ENCODE measurements at regions not wholly inside any gene's neighbourhood (a gene's known extent, or its start where the extent isn't known, plus 50 kb on each side); places are given as distances from the start of the nearest gene placed in this dataset.

DNA sequence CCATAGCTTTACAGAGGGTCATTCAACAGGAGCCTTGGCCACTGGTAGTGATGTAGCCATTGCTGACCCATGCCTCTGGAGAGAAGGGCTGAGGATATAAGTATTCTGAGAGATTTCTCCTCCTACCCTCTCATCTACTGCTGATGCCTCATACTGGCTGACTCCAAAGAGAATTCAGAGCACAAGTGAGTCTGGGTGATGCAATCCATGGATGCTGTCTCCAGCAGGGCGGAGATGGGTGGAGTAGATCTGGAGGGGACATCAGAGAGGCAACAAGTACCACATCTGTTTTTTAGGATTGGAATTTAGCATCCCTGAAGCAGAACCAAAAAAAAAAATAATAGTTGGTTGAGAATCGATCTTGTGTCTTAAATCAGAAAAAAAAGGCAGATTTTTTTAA, 705.7 kb upstream of the CELF2 start:
- DNase-seq (ENCODE audit: low spot score), result no peak

DNA sequence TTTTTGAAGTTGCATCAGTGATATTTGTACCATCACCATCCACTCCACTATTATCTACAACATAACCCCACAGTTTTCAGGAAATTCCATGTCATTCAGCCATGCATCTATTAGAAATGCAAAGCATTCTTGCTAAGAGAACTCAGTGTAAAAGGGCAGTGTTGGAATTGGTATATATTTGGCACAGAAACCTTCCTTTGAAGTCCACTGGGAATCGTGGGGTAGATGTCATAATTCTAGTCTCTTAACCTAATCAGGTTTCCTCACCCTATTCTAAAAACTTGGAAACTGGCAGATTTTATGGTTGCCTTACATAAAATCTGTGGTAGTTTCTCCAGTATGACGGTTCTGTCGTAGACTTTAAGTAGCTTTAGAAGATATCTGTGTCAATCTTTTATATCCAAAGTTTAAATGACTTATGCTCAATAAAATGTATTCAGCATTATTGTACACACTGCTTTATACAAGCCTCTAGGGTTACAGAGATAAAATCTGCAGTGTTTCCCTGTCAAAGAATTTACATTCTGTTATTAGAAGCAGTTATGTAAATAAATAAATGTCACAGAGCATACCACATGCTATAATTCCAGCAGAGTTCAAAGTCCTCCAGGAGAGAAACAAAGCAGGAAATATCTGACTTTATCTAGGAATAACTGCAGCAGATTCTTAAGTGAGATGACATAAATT, 704.4 kb upstream of the CELF2 start:
- no peak for DNase-seq (ENCODE audit: low spot score)

- DNase-seq (ENCODE audit: low spot score), result no peak
These were observed 703.0 kb upstream of the CELF2 start for GRCh38 chr10:10314626-10315025.

DNA sequence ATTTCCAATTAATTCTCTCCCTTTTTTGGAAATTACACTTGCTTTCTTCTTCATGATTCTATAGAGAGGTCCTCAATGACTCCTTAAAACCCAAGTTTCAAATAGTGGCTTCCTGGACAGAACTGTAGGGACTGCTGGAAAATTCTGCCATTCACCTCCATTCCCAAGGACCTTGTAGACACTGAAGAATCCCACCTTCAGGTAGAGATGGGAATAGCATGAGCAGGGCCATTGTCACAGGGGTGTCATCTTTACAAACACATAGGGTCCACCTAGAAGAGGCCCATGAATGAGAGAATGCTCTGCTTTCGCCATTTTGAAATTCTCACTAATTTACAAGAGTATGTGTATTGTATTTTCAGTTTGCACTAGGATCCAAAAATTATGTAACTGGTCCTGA, 701.7 kb upstream of the CELF2 start:
- no peak for DNase-seq (ENCODE audit: low spot score)

GRCh38 chr10:10317151-10317550, 700.5 kb upstream of the CELF2 start:
- DNase-seq (ENCODE audit: low spot score), result no peak

- DNase-seq (ENCODE audit: low spot score), result no peak
These were observed 698.8 kb upstream of the CELF2 start for GRCh38 chr10:10318856-10319255.

DNA sequence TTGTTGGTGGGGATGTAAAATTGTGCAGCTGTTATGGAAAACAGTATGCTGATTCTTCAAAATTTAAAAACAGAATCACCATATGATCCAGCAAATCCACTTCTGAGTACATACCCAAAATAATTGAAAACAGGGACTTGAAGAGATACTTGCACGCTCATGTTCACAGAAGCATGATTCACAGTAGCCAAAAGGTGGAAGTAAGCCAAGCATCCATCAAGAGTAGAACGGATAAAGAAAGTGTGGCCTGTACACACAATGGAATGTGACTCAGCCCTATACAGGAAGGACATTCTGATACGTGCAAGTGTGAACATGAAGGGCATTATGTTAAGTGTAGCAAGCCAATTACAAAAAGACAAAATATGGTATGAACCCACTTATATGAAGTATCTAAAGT, 696.7 kb upstream of the CELF2 start:
- no peak for DNase-seq (ENCODE audit: low spot score)

GRCh38 chr10:10326116-10326515, 691.6 kb upstream of the CELF2 start:
- DNase-seq (ENCODE audit: low spot score), result no peak

- DNase-seq (ENCODE audit: low spot score), result no peak
These were observed 689.7 kb upstream of the CELF2 start for GRCh38 chr10:10327934-10328333.

- no peak for DNase-seq (ENCODE audit: low spot score)
These were observed 687.3 kb upstream of the CELF2 start for GRCh38 chr10:10330418-10330817.

DNA sequence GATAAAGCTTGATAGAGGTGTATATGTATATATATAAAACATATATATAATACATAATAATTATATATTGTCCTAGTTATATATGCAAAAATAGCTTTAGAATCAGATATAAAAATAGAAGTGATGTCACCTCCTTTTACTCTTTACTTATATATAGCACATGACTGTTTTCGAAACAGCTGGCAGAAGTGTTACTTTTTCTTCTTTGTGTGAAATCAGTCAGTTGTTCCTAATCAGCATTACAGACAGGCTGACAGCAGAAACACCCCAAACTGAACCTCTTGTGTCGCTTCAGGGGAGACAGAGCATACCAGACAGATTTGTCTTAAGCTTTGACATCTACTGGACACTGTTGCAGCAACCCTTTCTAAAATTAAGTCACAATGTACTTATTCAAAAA, 684.9 kb upstream of the CELF2 start:
- DNase-seq (ENCODE audit: low spot score), result no peak

GRCh38 chr10:10333622-10334021, 684.0 kb upstream of the CELF2 start:
- DNase-seq (ENCODE audit: low spot score), result no peak

DNA sequence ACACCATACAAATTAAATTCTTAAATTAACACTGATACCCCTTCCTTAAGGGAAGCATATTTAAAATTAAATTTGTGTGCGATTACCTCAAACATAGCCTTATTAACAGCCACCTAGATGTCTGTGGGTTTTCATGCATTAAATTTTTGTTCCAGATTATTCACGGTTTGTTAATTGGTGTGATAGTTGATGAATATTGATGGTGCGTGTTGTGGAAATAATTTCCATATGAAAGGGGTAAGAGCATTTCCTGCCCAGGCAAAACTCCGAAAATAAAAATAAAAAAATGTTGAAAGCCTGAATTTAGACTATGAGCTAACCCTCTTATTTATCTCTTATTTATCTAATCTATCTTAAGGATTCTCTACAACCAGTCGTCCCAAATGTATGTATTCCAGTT, 679.3 kb upstream of the CELF2 start:
- DNase-seq (ENCODE audit: low spot score), result no peak

DNA sequence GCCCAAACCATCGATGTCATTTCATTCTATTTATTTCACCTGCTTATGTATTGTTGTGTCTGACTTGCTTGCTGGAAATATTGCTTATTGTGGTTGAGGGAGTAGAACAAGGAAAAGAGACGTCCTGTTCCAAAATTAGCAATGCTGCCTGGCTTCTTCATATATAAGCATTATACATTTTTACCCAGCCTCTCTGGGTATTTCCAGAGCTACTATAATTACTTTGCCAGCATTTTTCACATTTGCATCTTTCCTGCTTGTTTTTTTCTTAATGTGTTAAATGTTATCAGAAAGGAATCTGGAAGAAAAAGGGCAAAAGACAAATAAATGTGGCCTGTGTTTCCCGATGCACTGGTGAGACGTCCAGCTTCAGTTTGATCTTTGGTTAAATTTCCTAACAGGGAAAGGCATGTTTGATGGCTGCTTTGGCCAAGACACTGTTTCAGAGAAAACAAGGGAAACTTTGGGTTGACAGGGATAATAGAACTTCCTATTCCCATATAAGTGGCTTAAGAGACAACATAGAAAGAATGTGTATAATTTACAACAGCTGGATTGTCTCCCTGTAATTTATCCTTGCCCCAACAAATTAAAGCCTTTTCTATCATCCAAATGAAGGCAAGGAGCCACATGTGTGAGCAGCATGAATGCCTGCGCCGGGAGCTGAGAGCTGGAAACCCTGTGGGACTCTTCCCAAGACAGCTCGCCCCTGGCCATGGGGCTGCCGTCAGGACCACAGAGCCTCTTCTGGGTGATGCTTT, 671.1 kb upstream of the CELF2 start:
- no peak for DNase-seq (ENCODE audit: low spot score)

DNA sequence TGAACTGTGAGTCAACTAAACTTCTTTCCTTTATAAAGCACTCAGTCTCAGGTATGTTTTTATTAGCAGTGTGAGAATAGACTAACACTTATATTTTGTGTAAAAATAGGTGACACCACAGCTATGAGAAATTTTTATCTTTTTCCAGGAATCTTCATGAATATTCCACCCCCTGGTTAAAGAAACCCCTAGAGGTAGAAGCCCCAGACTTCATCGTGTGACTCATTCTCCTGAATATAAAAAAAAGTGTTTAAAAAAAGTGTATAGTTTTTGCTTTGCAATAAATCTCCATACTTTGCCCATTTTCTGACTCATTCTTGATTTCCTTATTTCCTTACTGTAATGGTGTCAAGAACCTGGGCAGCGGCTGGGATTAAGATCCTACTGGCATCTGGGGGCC, 667.6 kb upstream of the CELF2 start:
- no peak for DNase-seq (ENCODE audit: low spot score)

- DNase-seq (ENCODE audit: low spot score), result no peak
These were observed 666.2 kb upstream of the CELF2 start for GRCh38 chr10:10351451-10351850.

DNA sequence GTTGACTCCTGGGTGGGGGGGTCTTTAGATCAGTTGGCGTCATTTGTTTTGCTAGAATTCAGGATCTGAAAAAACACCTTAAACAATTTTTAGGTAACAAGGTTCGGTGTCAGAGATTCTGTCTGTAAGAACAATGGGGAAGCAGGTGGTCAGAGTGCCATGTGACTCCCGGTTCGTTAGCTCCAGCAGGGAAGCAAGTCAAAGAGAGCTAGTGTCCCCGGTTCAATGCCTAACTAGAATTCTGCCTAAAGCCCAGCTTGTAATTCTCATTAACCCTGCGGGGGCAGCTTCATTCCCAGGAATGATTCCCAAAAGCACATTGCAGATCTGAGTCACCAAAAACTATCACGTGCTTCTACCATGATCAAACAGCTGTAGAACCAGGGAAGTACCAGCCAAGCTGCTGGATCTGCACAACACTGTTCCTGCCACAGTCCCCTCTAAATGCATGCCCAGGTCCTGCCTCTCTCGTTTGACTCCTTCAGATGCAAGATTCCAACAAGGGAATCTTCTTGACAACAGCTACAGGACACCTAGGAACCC, 664.3 kb upstream of the CELF2 start:
- DNase-seq (ENCODE audit: low spot score), result no peak

DNA sequence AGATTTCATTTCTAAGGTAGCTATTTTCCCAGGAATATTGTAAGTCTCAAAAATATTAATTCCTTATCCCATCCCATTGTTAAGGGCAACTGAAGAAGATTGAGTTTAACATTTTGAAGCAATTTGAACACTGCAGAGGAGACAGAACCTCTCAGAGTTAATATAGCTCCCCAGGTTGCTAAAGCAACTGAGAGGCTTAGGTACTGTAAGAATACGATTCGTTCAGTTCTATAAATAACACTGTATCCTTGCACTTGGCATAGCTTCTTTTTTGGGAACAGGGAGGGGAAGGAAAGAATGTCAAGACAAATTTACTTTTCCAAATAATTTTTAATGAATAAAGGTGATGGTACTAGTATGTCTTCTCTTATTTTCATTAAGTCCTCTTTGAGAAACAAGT, 658.4 kb upstream of the CELF2 start:
- DNase-seq (ENCODE audit: low spot score), result no peak

DNA sequence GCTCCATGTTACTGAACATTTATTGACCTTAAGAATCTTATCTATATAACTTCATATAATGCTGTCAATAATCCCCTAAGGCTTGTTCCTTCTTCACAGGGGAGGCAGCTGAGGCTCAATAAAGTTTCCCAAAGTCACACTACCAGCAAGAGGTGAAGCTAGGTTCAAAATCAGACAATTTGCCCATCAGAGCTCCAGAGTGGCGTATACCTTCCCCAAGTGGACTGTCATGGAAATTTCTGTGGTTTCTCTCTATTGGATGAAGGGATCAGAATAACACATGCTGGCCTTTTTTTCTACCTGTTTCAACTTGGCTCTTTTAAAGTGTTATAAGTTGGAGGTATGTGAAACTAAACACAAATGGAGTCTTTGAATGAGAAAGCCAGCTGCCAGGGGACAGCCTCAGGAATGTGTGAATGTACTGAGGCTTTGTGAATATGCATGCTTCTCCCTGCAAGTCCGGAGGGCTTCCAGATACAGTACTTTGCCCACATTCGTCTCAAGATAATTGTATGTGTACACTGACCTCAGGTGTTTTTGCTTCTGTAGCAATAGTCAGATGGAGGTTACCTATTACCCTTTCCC, 656.3 kb upstream of the CELF2 start:
- DNase-seq (ENCODE audit: low spot score), result no peak

GRCh38 chr10:10362800-10363199, 654.9 kb upstream of the CELF2 start:
- DNase-seq (ENCODE audit: low spot score), result no peak

- DNase-seq (ENCODE audit: low spot score), result no peak
These were observed 654.5 kb upstream of the CELF2 start for GRCh38 chr10:10363217-10363616.

- DNase-seq (ENCODE audit: low spot score), result no peak
These were observed 652.8 kb upstream of the CELF2 start for GRCh38 chr10:10364902-10365301.

- DNase-seq (ENCODE audit: low spot score), result no peak
These were observed 652.0 kb upstream of the CELF2 start for GRCh38 chr10:10365676-10366075.

All from COLO829 (cell line).